Colonic mucosa (tissue), 4 donors: ENCODE measurements at regions not wholly inside any gene's neighbourhood (a gene's known extent, or its start where the extent isn't known, plus 50 kb on each side); places are given as distances from the start of the nearest gene placed in this dataset.

ENCODE experiments used
- DNase-seq: peaks from one replicate; pipeline ENCODE4 v3.0.0-alpha.2; 2020
- H3K27ac ChIP-seq: fragments of 200-600 bp; one replicate; pipeline ENCODE4 v1.8.0; 2021
- H3K27me3 ChIP-seq: fragments of 200-600 bp; one replicate; pipeline ENCODE4 v1.8.0; 2021
- H3K36me3 ChIP-seq: fragments of 200-600 bp; one replicate; pipeline ENCODE4 v1.8.0; 2021
- H3K4me1 ChIP-seq: fragments of 200-600 bp; one replicate; pipeline ENCODE4 v1.8.0; 2021; ENCODE audit warnings: mild to moderate bottlenecking
- H3K4me3 ChIP-seq: fragments of 200-600 bp; one replicate; pipeline ENCODE4 v1.8.0; 2021
- H3K9ac ChIP-seq, 2 donors: one replicate each; pipeline ENCODE4 v1.7.0; 2013; ENCODE audit warnings: control low read depth in 2 of 2, low read depth in 2 of 2, low read length in 2 of 2
- H3K9me3 ChIP-seq: fragments of 200-600 bp; one replicate; pipeline ENCODE4 v1.8.0; 2021
- intact Hi-C: fragments of 100-400 bp; cut with DNase I; formaldehyde crosslinking; loops from one replicate; pipeline ENCODE4 v1.14.1; 2022
- TF ChIP-seq, protein P1 (sequence below): fragments of 200-600 bp; IDR thresholded peaks from one replicate; pipeline ENCODE4 v1.8.0; 2022; ENCODE audit warnings: antibody characterized with exemption, mild to moderate bottlenecking
- donor health status: healthy.
- donor health status: DM: no; HTN: no; CAD: no.
- donor health status: DM: no; HTN: no; CAD: no.

DNA sequence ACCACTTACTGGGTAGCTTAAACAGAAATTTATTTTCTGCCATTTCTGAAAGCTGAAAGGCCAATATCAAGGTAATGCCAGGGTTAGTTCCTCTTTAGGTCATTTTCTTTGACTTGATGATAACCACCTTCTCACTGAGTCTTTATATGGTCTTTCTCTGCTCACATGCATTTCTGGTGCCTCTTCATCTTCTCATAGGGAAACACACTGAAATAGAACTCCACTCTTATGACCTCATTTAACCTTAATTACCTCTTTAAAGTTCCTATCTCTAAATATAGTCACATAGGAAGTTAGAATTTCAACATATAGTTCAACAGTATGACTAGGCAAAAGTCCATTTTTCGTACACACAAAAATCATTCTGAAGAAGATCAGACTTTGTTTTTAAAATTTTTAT, 616.8 kb upstream of the VRK2 start:
- no peak overlapping the region for H3K27ac ChIP-seq
- H3K36me3 ChIP-seq = no peaks in the 10 kb centered on the region
- H3K27me3 ChIP-seq = no peaks in the 10 kb centered on the region
- no peaks in the 10 kb centered on the region for H3K4me1 ChIP-seq
- TF ChIP-seq, protein P1, sequence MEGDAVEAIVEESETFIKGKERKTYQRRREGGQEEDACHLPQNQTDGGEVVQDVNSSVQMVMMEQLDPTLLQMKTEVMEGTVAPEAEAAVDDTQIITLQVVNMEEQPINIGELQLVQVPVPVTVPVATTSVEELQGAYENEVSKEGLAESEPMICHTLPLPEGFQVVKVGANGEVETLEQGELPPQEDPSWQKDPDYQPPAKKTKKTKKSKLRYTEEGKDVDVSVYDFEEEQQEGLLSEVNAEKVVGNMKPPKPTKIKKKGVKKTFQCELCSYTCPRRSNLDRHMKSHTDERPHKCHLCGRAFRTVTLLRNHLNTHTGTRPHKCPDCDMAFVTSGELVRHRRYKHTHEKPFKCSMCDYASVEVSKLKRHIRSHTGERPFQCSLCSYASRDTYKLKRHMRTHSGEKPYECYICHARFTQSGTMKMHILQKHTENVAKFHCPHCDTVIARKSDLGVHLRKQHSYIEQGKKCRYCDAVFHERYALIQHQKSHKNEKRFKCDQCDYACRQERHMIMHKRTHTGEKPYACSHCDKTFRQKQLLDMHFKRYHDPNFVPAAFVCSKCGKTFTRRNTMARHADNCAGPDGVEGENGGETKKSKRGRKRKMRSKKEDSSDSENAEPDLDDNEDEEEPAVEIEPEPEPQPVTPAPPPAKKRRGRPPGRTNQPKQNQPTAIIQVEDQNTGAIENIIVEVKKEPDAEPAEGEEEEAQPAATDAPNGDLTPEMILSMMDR = no peak
- intact Hi-C loops = no loop called here
- H3K4me3 ChIP-seq = no peak overlapping the region
- no peak overlapping the region for H3K9ac ChIP-seq
- H3K9me3 ChIP-seq = no peaks in the 10 kb centered on the region
- no peak for DNase-seq

DNA sequence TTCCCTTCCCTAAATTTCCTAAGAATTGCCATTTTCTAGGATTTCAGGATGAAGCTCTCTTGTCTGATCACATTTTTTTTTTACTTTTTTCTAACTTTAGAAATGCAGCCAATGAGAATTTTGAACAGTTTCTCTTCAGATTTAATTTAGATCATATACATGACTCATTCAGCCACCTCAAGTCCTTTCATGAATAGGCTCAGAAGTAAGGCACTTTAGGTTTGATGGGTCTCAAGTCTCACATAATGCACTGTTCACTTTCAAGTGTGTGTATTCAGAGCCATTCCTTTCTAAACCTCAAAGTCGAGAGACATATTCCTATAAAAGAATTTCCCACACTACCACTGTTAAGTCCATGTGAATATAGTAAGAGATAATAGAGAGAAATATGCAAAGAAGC, 614.1 kb upstream of the VRK2 start:
- H3K9me3 ChIP-seq = no peaks in the 10 kb centered on the region
- no peaks in the 10 kb centered on the region for H3K36me3 ChIP-seq
- no peak overlapping the region for H3K27ac ChIP-seq
- H3K27me3 ChIP-seq = no peaks in the 10 kb centered on the region
- no peak overlapping the region for H3K4me3 ChIP-seq
- TF ChIP-seq, protein P1 = no peak
- H3K9ac ChIP-seq = no peak overlapping the region
- intact Hi-C loops = no loop called here
- no peaks in the 10 kb centered on the region for H3K4me1 ChIP-seq
- no peak for DNase-seq

DNA sequence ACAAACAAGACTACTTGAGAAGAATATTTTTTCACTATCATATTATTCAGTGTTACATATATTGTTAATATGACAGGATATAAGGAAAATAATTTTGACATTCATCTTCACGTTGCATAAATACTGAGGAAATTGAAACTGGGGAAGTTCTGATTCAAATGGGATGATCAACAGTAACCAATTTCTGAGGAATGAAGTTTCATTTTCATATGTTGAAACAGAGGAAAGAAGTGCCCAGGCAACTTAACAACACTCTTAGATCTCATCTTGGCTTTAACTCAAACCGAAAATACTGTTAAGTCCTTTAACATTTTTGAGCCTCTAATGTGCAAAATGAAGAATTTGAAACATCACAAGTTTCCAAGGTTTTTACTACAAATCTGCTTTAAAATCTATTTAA, 612.2 kb upstream of the VRK2 start:
- Histone ChIP-seq H3K27me3 (no peaks in the 10 kb centered on the region), H3K4me3 (no peak overlapping the region), H3K9ac (no peak overlapping the region), H3K9me3 (no peaks in the 10 kb centered on the region), H3K4me1 (no peaks in the 10 kb centered on the region), H3K27ac (no peak overlapping the region), H3K36me3 (no peaks in the 10 kb centered on the region)
- TF ChIP-seq, protein P1 = no peak
- intact Hi-C loops = no loop called here
- no peak for DNase-seq

DNA sequence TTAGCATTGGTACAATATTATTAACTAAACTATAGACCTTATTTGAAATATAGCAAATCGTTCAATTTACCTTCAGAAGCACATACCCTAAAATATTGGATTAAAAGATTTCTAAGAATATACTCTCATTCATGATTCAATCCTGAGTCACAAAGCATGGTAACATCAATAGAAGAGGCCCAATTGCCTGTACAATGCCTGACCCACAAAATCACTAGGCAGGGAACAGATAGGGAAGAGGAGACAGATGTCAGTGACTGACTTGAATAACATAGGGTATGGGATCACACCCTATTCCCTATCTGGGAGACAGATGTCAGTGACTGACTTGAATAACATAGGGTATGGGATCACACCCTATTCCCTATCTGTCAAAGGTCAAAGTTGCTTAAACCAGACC, 611.6 kb upstream of the VRK2 start:
- TF ChIP-seq, protein P1 = no peak
- Histone ChIP-seq H3K4me1 (no peaks in the 10 kb centered on the region), H3K9ac (no peak overlapping the region), H3K27me3 (no peaks in the 10 kb centered on the region), H3K36me3 (no peaks in the 10 kb centered on the region), H3K27ac (no peak overlapping the region), H3K4me3 (no peak overlapping the region), H3K9me3 (no peaks in the 10 kb centered on the region)
- intact Hi-C loops = no loop called here
- no peak for DNase-seq

DNA sequence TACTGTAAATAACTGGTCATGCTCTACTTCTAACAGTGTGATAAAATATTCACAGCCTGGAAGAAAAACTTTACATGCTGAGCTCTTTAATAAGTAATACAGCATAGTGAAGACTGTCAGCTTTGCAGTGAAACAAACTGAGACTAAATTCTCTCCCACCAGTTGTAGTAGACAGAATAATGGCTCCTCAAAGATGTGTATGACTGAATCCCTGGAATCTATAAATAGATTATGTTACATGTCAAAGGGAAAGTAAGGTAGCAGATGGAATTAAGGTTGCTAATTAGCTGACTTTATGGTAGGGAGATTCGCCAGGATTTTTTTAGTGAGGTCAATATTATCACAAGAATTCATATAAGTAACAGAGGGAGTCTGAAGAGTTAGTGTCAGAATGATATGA, 609.5 kb upstream of the VRK2 start:
- no peaks in the 10 kb centered on the region for H3K4me1 ChIP-seq
- intact Hi-C loops = no loop called here
- H3K27ac ChIP-seq = no peak overlapping the region
- H3K27me3 ChIP-seq = no peaks in the 10 kb centered on the region
- no peak overlapping the region for H3K9ac ChIP-seq
- DNase-seq = no peak
- H3K36me3 ChIP-seq = no peaks in the 10 kb centered on the region
- H3K4me3 ChIP-seq = no peak overlapping the region
- H3K9me3 ChIP-seq = no peaks in the 10 kb centered on the region
- TF ChIP-seq, protein P1 = no peak

DNA sequence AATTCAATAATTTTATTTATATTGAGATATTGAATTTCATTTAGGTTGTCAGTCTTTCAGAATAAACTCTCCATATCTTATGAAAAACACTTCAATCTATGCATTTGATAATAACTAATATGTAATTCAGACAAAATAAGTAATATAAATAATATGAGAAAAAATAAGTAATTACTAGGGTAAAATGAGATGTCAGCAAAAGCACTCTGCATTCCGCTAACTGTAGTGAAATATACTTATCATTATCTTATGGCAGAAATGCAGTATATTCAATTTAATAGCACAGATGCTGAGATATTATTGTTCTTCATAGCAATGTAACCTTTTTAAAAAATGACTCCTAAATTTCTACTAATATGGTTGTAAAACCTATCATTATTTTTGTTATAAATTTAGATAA, 606.2 kb upstream of the VRK2 start:
- Histone ChIP-seq H3K9ac (no peak overlapping the region), H3K4me3 (no peak overlapping the region), H3K9me3 (no peaks in the 10 kb centered on the region), H3K27me3 (no peaks in the 10 kb centered on the region), H3K36me3 (no peaks in the 10 kb centered on the region), H3K27ac (no peak overlapping the region), H3K4me1 (no peaks in the 10 kb centered on the region)
- TF ChIP-seq, protein P1 = no peak
- intact Hi-C loops = no loop called here
- no peak for DNase-seq
